Esophagus muscularis mucosa (tissue), 4 donors: ENCODE measurements at regions not wholly inside any gene's neighbourhood (a gene's known extent, or its start where the extent isn't known, plus 50 kb on each side); places are given as distances from the start of the nearest gene placed in this dataset.

ENCODE experiments used
- EP300 ChIP-seq: sonication (generic); formaldehyde crosslinking; IDR thresholded peaks from one replicate; pipeline ENCODE4 v1.6.1; 2017; ENCODE audit warnings: antibody characterized with exemption
- POLR2A ChIP-seq: fragments of 450-650 bp; IDR thresholded peaks from one replicate; pipeline ENCODE4 v1.6.1; 2017; ENCODE audit warnings: antibody characterized with exemption, moderate library complexity, mild to moderate bottlenecking, low read depth
- POLR2AphosphoS5 ChIP-seq, 2 donors: sonication (generic); formaldehyde crosslinking; IDR thresholded peaks; one replicate each; pipeline ENCODE4 v1.6.1; 2017; ENCODE audit warnings: antibody characterized with exemption in 2 of 2
- TF ChIP-seq, protein P1 (sequence below), 3 experiments: fragments of 200-600 bp in 2 of 3; fragments of 450-650 bp in 1 of 3; sonication (generic) in 2 of 3; IDR thresholded peaks; one replicate each; pipeline ENCODE4 v1.5.1; 2017 to 2019; ENCODE audit warnings: antibody characterized with exemption in 3 of 3, mild to moderate bottlenecking in 2 of 3, moderate library complexity in 1 of 3

DNA sequence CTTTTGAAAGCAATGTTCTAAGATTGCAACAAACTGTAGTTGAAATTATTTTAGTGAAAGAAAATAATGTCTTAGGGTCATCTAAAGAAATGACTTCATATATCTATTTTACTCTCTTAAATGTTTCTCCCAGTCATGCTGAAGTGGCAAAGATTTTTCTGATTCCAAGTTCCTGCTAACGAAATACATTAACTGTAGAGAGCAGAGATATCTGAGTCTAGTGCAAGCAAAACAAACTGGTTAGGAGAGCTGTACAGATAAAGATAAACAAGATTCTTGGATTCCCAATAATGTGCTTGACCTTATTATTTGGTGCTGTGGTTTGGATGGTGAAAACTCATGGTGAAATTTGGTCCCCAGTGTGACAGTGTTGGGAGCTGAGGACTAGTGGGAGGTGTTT, 199.9 kb upstream of the PWP1 start:
- TF ChIP-seq, protein P1, sequence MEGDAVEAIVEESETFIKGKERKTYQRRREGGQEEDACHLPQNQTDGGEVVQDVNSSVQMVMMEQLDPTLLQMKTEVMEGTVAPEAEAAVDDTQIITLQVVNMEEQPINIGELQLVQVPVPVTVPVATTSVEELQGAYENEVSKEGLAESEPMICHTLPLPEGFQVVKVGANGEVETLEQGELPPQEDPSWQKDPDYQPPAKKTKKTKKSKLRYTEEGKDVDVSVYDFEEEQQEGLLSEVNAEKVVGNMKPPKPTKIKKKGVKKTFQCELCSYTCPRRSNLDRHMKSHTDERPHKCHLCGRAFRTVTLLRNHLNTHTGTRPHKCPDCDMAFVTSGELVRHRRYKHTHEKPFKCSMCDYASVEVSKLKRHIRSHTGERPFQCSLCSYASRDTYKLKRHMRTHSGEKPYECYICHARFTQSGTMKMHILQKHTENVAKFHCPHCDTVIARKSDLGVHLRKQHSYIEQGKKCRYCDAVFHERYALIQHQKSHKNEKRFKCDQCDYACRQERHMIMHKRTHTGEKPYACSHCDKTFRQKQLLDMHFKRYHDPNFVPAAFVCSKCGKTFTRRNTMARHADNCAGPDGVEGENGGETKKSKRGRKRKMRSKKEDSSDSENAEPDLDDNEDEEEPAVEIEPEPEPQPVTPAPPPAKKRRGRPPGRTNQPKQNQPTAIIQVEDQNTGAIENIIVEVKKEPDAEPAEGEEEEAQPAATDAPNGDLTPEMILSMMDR (IDR thresholded peaks at IDR 0.05) = no peak
- TF ChIP-seq POLR2AphosphoS5 (IDR thresholded peaks at IDR 0.05) (no peak), POLR2A (no peak), EP300 (no peak)
